ENCODE measurements at regions not wholly inside any gene's neighbourhood (a gene's known extent, or its start where the extent isn't known, plus 50 kb on each side); places are given as distances from the start of the nearest gene placed in this dataset.

- Histone ChIP-seq H3K27ac (no peak overlapping the region), H3K4me3 (no peak overlapping the region), H3K4me1 (no peaks in the 10 kb centered on the region), H3K9me3 (no peaks in the 10 kb centered on the region), H3K27me3 (no peaks in the 10 kb centered on the region), H3K36me3 (no peaks in the 10 kb centered on the region)
- no peak for DNase-seq
- 78 to 85% methylated on average over 2 of the region's 2 CpGs for WGBS, 2 donors
- TF ChIP-seq CTCF (IDR thresholded peaks at IDR 0.05) (no peak), POLR2A (IDR thresholded peaks at IDR 0.05) (no peak)
- intact Hi-C loops (cut with DNase I) = no loop called here
These were observed 434.0 kb downstream of the INHBA start for GRCh38 chr7:41268878-41269277.

GRCh38 chr7:41261080-41261479, 441.8 kb downstream of the INHBA start:
- H3K27ac ChIP-seq = no peak overlapping the region
- H3K4me3 ChIP-seq = no peak overlapping the region
- intact Hi-C loops (cut with DNase I) = no loop called here
- no peaks in the 10 kb centered on the region for H3K9me3 ChIP-seq
- H3K36me3 ChIP-seq = no peaks in the 10 kb centered on the region
- DNase-seq = no peak
- TF ChIP-seq POLR2A (IDR thresholded peaks at IDR 0.05) = no peak
- no peak for TF ChIP-seq CTCF (IDR thresholded peaks at IDR 0.05)
- 62 to 72% methylated on average over 3 to 4 of the region's 4 CpGs for WGBS, 2 donors
- H3K4me1 ChIP-seq = no peaks in the 10 kb centered on the region
- H3K27me3 ChIP-seq = no peaks in the 10 kb centered on the region

GRCh38 chr7:41257660-41258059, 445.2 kb downstream of the INHBA start:
- Histone ChIP-seq H3K27ac (no peak overlapping the region), H3K9me3 (no peaks in the 10 kb centered on the region), H3K4me3 (no peak overlapping the region), H3K27me3 (no peaks in the 10 kb centered on the region), H3K36me3 (no peaks in the 10 kb centered on the region), H3K4me1 (peaks cover 0 to 4% (median 0%) of the 10 kb centered on the region in 3 donors)
- DNase-seq = no peak
- 75 to 76% methylated on average over 4 of the region's 4 CpGs for WGBS, 2 donors
- TF ChIP-seq POLR2A (IDR thresholded peaks at IDR 0.05) (no peak), CTCF (IDR thresholded peaks at IDR 0.05) (no peak)
- intact Hi-C loops (cut with DNase I) = no loop called here

GRCh38 chr7:41256186-41256945, 446.5 kb downstream of the INHBA start:
- Histone ChIP-seq H3K27me3 (no peaks in the 10 kb centered on the region), H3K27ac (no peak overlapping the region), H3K4me3 (no peak overlapping the region), H3K9me3 (no peaks in the 10 kb centered on the region), H3K4me1 (peaks cover 0 to 4% (median 0%) of the 10 kb centered on the region in 3 donors), H3K36me3 (no peaks in the 10 kb centered on the region)
- intact Hi-C loops (cut with DNase I) = no loop called here
- TF ChIP-seq CTCF (IDR thresholded peaks at IDR 0.05) (no peak), POLR2A (IDR thresholded peaks at IDR 0.05) (no peak)
- WGBS, 2 donors = 66 to 72% methylated on average over 5 of the region's 5 CpGs
- DNase-seq = no peak

- TF ChIP-seq CTCF (IDR thresholded peaks at IDR 0.05) (no peak), POLR2A (IDR thresholded peaks at IDR 0.05) (no peak)
- intact Hi-C loops (cut with DNase I) = no loop called here
- H3K27ac ChIP-seq = no peak overlapping the region
- H3K27me3 ChIP-seq = no peaks in the 10 kb centered on the region
- peaks cover 0 to 4% (median 0%) of the 10 kb centered on the region in 3 donors for H3K4me1 ChIP-seq
- no peaks in the 10 kb centered on the region for H3K36me3 ChIP-seq
- no peak overlapping the region for H3K4me3 ChIP-seq
- no peaks in the 10 kb centered on the region for H3K9me3 ChIP-seq
- DNase-seq = no peak
- 56 to 71% methylated on average over 2 of the region's 2 CpGs for WGBS, 2 donors
These were observed 447.2 kb downstream of the INHBA start for GRCh38 chr7:41255716-41256115.
